GM21723 (cell line): ENCODE measurements at regions not wholly inside any gene's neighbourhood (a gene's known extent, or its start where the extent isn't known, plus 50 kb on each side); places are given as distances from the start of the nearest gene placed in this dataset.
"Not testable (repeated sequence)": the region's sequence is repeated elsewhere in the genome, so short reads cannot be mapped to it uniquely, and the experiment has no call there.

ENCODE experiments used
- ATAC-seq: cut with Tn5 transposase; IDR thresholded peaks from one replicate; pipeline ENCODE4 v1.9.1; 2021; ENCODE audit warnings: mild to moderate bottlenecking, moderate library complexity; ENCODE audit not compliant: unreplicated experiment

- no peak for ATAC-seq
Observed at GRCh38 chr3:170670504-170670903, 84.6 kb upstream of the SLC7A14 start.

GRCh38 chr3:170662986-170663385 lies 77.1 kb upstream of the SLC7A14 start:
- not testable (repeated sequence) for ATAC-seq

GRCh38 chr3:170660139-170660538 lies 74.3 kb upstream of the SLC7A14 start:
- ATAC-seq = no peak

DNA sequence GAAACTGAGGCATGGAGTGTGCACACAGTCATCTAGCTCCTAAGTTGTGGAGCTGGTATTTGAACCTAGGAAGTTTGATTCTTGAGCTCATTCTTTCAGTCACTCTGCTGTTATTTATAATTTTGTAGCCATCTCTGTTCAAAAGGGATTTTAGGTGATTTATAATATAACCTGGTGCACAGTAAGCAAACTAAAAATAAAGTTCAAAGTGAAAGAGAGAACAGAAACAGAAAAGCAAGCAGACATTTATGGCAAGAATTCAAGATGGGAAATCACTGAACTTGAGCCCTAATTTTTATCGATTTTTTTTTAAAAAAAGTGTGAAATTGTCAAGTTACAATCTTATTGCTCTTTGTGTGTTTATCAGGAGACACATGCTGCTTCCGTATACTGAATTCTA lies 71.4 kb upstream of the SLC7A14 start:
- no peak for ATAC-seq

DNA sequence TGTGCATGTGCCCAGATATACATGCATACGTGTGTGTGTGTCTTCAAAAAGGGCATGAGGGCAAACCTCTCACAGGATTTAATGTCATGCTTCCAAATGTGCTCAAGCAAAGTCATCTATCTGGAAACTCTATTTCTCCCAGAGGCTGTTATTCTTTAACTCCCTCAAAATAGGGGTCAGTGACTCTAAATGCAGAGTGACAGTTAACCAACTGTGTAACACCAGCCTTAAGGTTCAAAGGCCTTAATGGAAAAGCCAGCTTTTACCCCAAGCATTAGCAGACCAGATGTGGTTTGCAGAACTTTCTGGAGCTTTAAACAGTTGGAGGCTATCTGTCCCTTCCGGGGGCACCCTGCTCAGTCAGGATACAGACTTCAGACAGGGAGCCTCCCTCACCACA lies 70.4 kb upstream of the SLC7A14 start:
- no peak for ATAC-seq

DNA sequence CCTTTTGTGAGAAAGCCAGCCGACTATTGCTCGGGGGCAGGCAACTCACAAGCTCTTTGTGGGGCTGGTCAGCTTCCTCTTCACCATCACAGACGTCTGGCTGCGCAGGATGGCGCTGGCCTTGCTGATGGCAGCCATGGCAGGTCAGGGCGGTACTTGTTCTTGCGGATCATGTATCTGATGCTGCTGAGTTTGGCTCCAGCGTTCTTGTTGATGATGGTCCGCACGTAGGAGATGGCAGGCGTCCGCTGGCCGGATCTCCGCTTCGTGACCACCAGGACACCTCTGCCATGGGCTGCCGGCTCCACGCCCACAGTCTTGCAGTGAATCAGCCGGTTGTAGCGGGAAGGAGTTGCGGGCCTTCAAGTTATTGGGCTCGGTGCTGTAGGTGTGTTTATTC lies 67.9 kb upstream of the SLC7A14 start:
- no peak for ATAC-seq

- ATAC-seq = no peak
Observed at GRCh38 chr3:170651260-170651845, 65.5 kb upstream of the SLC7A14 start.

GRCh38 chr3:170650557-170650956 lies 64.7 kb upstream of the SLC7A14 start:
- ATAC-seq = not testable (repeated sequence)

- no peak for ATAC-seq
Observed at GRCh38 chr3:170644711-170645110, 58.8 kb upstream of the SLC7A14 start.

GRCh38 chr3:170643831-170644230 lies 58.0 kb upstream of the SLC7A14 start:
- no peak for ATAC-seq

- ATAC-seq = no peak
Observed at GRCh38 chr3:170642882-170643601, 57.2 kb upstream of the SLC7A14 start.

DNA sequence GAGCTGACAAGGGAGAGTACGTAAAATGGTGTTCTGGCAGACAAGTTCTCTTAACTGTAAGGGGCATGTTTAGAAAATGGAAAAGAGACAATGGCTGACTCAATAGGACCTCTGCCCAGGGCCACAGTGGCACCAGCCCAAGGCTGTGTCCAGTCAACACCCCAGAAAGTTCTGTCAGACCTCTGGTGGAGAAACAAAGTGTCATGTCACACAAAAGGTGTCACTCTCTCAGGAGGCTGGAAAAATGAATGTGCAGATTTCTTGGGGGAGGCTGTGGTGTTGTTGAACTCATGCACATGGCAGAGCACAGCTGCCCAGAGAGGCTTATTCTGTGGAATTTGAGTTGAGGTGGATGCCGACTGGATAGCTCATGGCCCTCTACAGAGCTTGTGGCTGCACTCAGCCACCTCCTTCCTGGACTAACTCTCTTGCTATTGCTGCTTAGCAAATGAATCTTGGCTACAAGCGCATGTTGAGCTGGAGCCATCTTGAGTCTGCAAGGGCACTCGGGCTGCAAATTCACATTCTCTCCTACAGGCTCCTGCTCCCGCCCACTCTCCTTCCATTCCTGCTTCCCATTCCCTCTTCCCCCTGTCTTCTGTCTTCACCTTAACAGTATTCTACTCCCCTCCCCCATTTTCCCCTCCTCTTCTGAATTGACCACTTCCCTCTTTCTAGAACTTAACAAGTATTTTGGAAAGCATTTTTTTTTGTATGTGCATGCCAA lies 55.8 kb upstream of the SLC7A14 start:
- no peak for ATAC-seq

- ATAC-seq = no peak
Observed at GRCh38 chr3:170640737-170641171, 54.9 kb upstream of the SLC7A14 start.

DNA sequence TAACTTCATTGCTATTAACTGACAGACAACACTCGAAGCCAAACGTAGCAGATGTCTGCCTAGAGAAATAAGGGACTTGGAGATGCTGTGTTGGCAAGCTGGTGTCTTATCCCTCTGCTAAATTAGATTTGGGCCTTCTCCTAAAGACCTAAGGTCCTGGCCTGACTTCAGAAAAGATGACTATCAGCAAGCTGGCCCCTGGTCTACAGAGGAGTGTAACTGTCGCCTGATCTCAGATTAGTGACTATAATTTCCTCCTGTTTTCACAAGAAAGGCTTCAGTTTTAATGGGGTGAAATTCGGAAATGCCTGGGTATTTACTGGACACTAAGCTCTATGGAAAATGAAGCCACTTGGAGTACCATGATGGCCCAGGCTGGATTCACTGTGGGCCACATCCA lies 53.1 kb upstream of the SLC7A14 start:
- ATAC-seq = no peak

DNA sequence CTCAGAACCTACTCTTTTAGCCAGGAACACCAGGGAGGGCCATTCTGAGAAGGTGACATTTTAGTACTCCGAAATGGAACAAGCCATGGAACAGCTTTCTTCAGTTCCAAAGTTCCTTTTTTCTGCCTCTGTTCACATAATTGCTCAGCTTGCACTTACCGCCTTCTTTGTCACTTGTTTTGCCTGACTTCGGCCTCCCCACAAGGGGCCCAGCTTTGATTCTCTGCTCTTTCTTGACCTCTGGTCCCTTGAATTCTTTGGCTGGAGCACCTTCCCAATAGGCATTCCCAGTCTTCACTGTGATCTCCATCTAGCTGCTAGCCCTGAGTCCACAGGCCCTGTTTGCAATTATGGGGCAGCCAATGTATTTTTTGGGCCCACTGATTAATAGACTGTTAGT lies 51.4 kb upstream of the SLC7A14 start:
- no peak for ATAC-seq

- ATAC-seq = no peak
Observed at GRCh38 chr3:170636400-170636973, 50.6 kb upstream of the SLC7A14 start.
